ENCODE measurements at regions not wholly inside any gene's neighbourhood (a gene's known extent, or its start where the extent isn't known, plus 50 kb on each side); places are given as distances from the start of the nearest gene placed in this dataset.

- Histone ChIP-seq H3K79me1 (ENCODE audit: insufficient read depth, low read depth, low read length, poor library complexity, severe bottlenecking) (no peaks in the 10 kb centered on the region), H3K4me2 (ENCODE audit: insufficient read depth, insufficient read length, low read length) (no peak overlapping the region), H3K4me1 (ENCODE audit: insufficient read depth, low read length) (peaks cover 3% of the 10 kb centered on the region), H3K9me3 (ENCODE audit: control insufficient read depth, low read depth, low read length) (no peaks in the 10 kb centered on the region), H3K4ac (ENCODE audit: low read depth, low read length) (no peak overlapping the region), H4K91ac (ENCODE audit: insufficient read length, low read depth, low read length) (no peak overlapping the region), H2BK120ac (ENCODE audit: low read depth, low read length, poor library complexity, severe bottlenecking) (no peak overlapping the region), H3K9ac (ENCODE audit: extremely low read depth, insufficient read length, low read length) (no peak overlapping the region), H4K5ac (ENCODE audit: insufficient read length, low read depth, low read length) (no peak overlapping the region), H3K18ac (ENCODE audit: insufficient read length, low read depth, low read length) (no peak overlapping the region), H3K79me2 (ENCODE audit: insufficient read depth, low read length) (no peaks in the 10 kb centered on the region), H2BK15ac (ENCODE audit: low read depth, low read length) (no peak overlapping the region), H4K8ac (replicated peaks; ENCODE audit: insufficient read length, low read depth, low read length) (no peak overlapping the region), H2BK12ac (ENCODE audit: insufficient read length, low read depth, low read length) (no peak overlapping the region), H2AFZ (ENCODE audit: low read length) (no peak overlapping the region), H3K23ac (ENCODE audit: insufficient read length, low read depth, low read length) (no peak overlapping the region), H3K23me2 (ENCODE audit: insufficient read length, low read depth, low read length, poor library complexity, severe bottlenecking) (no peaks in the 10 kb centered on the region), H2BK20ac (ENCODE audit: low read depth, low read length, poor library complexity, severe bottlenecking) (no peak overlapping the region), H3K27ac (ENCODE audit: insufficient read length, low read depth, low read length) (no peak overlapping the region), H2BK5ac (ENCODE audit: insufficient read length, low read length) (no peak overlapping the region), H3K27me3 (ENCODE audit: insufficient read depth, low read length) (no peaks in the 10 kb centered on the region), H3K14ac (ENCODE audit: insufficient read depth, low read length) (no peak overlapping the region), H3K56ac (ENCODE audit: insufficient read length, low read depth, low read length) (no peak overlapping the region), H3T11ph (ENCODE audit: low read length) (no peak overlapping the region), H2AK5ac (ENCODE audit: insufficient read length, low read length) (no peak overlapping the region), H4K20me1 (ENCODE audit: control insufficient read depth, insufficient read depth, insufficient read length) (no peaks in the 10 kb centered on the region)
- WGBS (ENCODE audit: extremely low coverage, insufficient read length, low lambda C conversion rate) = no CpG with 5 or more reads among the region's 2 CpGs
- TF ChIP-seq CTCF (conservative IDR thresholded peaks at IDR 0.05) = no peak
- no peak overlapping the region; a peak in 1 of 5 replicates for H3K4me3 Mint-ChIP-seq
- no peak for DNase-seq
- peaks cover 0 to 4% (median 4%) of the 10 kb centered on the region in 3 experiments; a peak in 2 of 7 replicates for H3K36me3 Mint-ChIP-seq (ENCODE audit: insufficient read depth in 1 of 3, low read depth in 3 of 3)
- H3K9me3 Mint-ChIP-seq = 0 out of 5 replicates have a peak, but pooled peaks cover 0 to 2% of the 10 kb centered on the region in 2 experiments
- no peak overlapping the region for H3K27ac Mint-ChIP-seq
- peaks cover 25 to 27% of the 10 kb centered on the region in 2 experiments for H3K4me1 Mint-ChIP-seq
- no peaks in the 10 kb centered on the region for H3K27me3 Mint-ChIP-seq (ENCODE audit: low read depth)
Measured at GRCh38 chr2:150409196-150409595, 78.3 kb downstream of the RND3 start.
